ENCODE measurements at regions not wholly inside any gene's neighbourhood (a gene's known extent, or its start where the extent isn't known, plus 50 kb on each side); places are given as distances from the start of the nearest gene placed in this dataset.

GRCh38 chr1:244963231-244963826, 99.0 kb upstream of the HNRNPU start (continued):
- TF ChIP-seq RREB1 (CRISPR knock-in tag; IDR thresholded peaks at IDR 0.05) (no peak), HDAC6 (IDR thresholded peaks at IDR 0.05; ENCODE audit: low read depth, low read length) (no peak), BRF2 (IDR thresholded peaks at IDR 0.05; ENCODE audit: borderline replicate concordance, insufficient read depth, insufficient read length) (no peak), HMG20A (CRISPR knock-in tag; conservative IDR thresholded peaks at IDR 0.05) (no peak), ZNF785 (CRISPR knock-in tag; IDR thresholded peaks at IDR 0.05) (no peak), ZBTB8A (IDR thresholded peaks at IDR 0.05; ENCODE audit: partially characterized antibody) (no peak), TBL1XR1 (IDR thresholded peaks at IDR 0.05; ENCODE audit: low read length in 2 of 2) (no peak), USF1 (CRISPR knock-in tag; IDR thresholded peaks at IDR 0.05) (no peak), TCF7L2 (IDR thresholded peaks at IDR 0.05; ENCODE audit: low read depth, low read length) (no peak), HNRNPH1 (optimal IDR thresholded peaks at IDR 0.05; ENCODE audit: low read depth, low read length) (no peak), E2F1 (CRISPR knock-in tag; IDR thresholded peaks at IDR 0.05) (no peak), CHCHD3 (CRISPR knock-in tag; IDR thresholded peaks at IDR 0.05) (no peak), CCAR2 (IDR thresholded peaks at IDR 0.05; ENCODE audit: low read depth, low read length) (no peak), RBM34 (IDR thresholded peaks at IDR 0.05; ENCODE audit: borderline replicate concordance, insufficient read depth, low read length) (no peak), CTCF (IDR thresholded peaks at IDR 0.05 in 2 of 3, conservative IDR thresholded peaks at IDR 0.05 in 1 of 3; ENCODE audit: insufficient read depth in 2 of 3, low read depth in 1 of 3, low read length in 3 of 3) (no peak), ZNF316 (IDR thresholded peaks at IDR 0.05) (peak; percentile 78), MAFG (tag; conservative IDR thresholded peaks at IDR 0.05) (peak; percentile 31; the same call in 1 of the 2 replicates)

Data from K562 (cell line).